ENCODE measurements at regions not wholly inside any gene's neighbourhood (a gene's known extent, or its start where the extent isn't known, plus 50 kb on each side); places are given as distances from the start of the nearest gene placed in this dataset.

- H3K36me3 ChIP-seq (ENCODE audit: control insufficient read depth in 2 of 3, insufficient read depth in 3 of 3, low read length in 3 of 3) = no peaks in the 10 kb centered on the region
- intact Hi-C loops (cut with DNase I) = no loop called here
- no peak for TF ChIP-seq CTCF (IDR thresholded peaks at IDR 0.05; ENCODE audit: borderline replicate concordance, extremely low read depth, insufficient read depth)
- no peak overlapping the region for H3K4me3 ChIP-seq (ENCODE audit: low read length in 3 of 3)
- no peak overlapping the region for H3K9ac ChIP-seq (ENCODE audit: low read length in 3 of 3)
- no peaks in the 10 kb centered on the region for H3K27me3 ChIP-seq (ENCODE audit: control insufficient read depth, insufficient read depth, low read length)
- H3K9me3 ChIP-seq (ENCODE audit: control insufficient read depth in 2 of 3, insufficient read depth in 1 of 3, low read length in 3 of 3) = no peaks in the 10 kb centered on the region
- no peak overlapping the region for H3K27ac ChIP-seq (ENCODE audit: low read depth in 2 of 2, low read length in 2 of 2)
- DNase-seq (no peak), FAIRE-seq (no peak)
- no peaks in the 10 kb centered on the region for H3K4me1 ChIP-seq (ENCODE audit: control insufficient read depth in 2 of 3, insufficient read depth in 2 of 3, low read depth in 1 of 3, low read length in 3 of 3)
These were observed 183.2 kb upstream of the DACH1 start for GRCh38 chr13:72050251-72050650.

GRCh38 chr13:72043366-72043765, 176.4 kb upstream of the DACH1 start:
- Histone ChIP-seq H3K4me1 (ENCODE audit: control insufficient read depth in 2 of 3, insufficient read depth in 2 of 3, low read depth in 1 of 3, low read length in 3 of 3) (no peaks in the 10 kb centered on the region), H3K9ac (ENCODE audit: low read length in 3 of 3) (no peak overlapping the region), H3K27ac (ENCODE audit: low read depth in 2 of 2, low read length in 2 of 2) (no peak overlapping the region), H3K4me3 (ENCODE audit: low read length in 3 of 3) (no peak overlapping the region), H3K9me3 (ENCODE audit: control insufficient read depth in 2 of 3, insufficient read depth in 1 of 3, low read length in 3 of 3) (no peaks in the 10 kb centered on the region), H3K36me3 (ENCODE audit: control insufficient read depth in 2 of 3, insufficient read depth in 3 of 3, low read length in 3 of 3) (no peaks in the 10 kb centered on the region), H3K27me3 (ENCODE audit: control insufficient read depth, insufficient read depth, low read length) (no peaks in the 10 kb centered on the region)
- TF ChIP-seq CTCF (IDR thresholded peaks at IDR 0.05; ENCODE audit: borderline replicate concordance, extremely low read depth, insufficient read depth) = no peak
- DNase-seq (no peak), FAIRE-seq (no peak)
- intact Hi-C loops (cut with DNase I) = no loop called here

GRCh38 chr13:72041165-72041564, 174.2 kb upstream of the DACH1 start:
- no peak for TF ChIP-seq CTCF (IDR thresholded peaks at IDR 0.05; ENCODE audit: borderline replicate concordance, extremely low read depth, insufficient read depth)
- H3K36me3 ChIP-seq (ENCODE audit: control insufficient read depth in 2 of 3, insufficient read depth in 3 of 3, low read length in 3 of 3) = no peaks in the 10 kb centered on the region
- H3K4me1 ChIP-seq (ENCODE audit: control insufficient read depth in 2 of 3, insufficient read depth in 2 of 3, low read depth in 1 of 3, low read length in 3 of 3) = no peaks in the 10 kb centered on the region
- intact Hi-C loops (cut with DNase I) = no loop called here
- no peak overlapping the region for H3K9ac ChIP-seq (ENCODE audit: low read length in 3 of 3)
- no peak for FAIRE-seq
- no peak overlapping the region for H3K27ac ChIP-seq (ENCODE audit: low read depth in 2 of 2, low read length in 2 of 2)
- no peaks in the 10 kb centered on the region for H3K27me3 ChIP-seq (ENCODE audit: control insufficient read depth, insufficient read depth, low read length)
- DNase-seq = no peak
- H3K4me3 ChIP-seq (ENCODE audit: low read length in 3 of 3) = no peak overlapping the region
- no peaks in the 10 kb centered on the region for H3K9me3 ChIP-seq (ENCODE audit: control insufficient read depth in 2 of 3, insufficient read depth in 1 of 3, low read length in 3 of 3)

GRCh38 chr13:72039126-72039525, 172.1 kb upstream of the DACH1 start:
- Histone ChIP-seq H3K27me3 (ENCODE audit: control insufficient read depth, insufficient read depth, low read length) (no peaks in the 10 kb centered on the region), H3K9ac (ENCODE audit: low read length in 3 of 3) (no peak overlapping the region), H3K36me3 (ENCODE audit: control insufficient read depth in 2 of 3, insufficient read depth in 3 of 3, low read length in 3 of 3) (no peaks in the 10 kb centered on the region), H3K9me3 (ENCODE audit: control insufficient read depth in 2 of 3, insufficient read depth in 1 of 3, low read length in 3 of 3) (no peaks in the 10 kb centered on the region), H3K4me3 (ENCODE audit: low read length in 3 of 3) (no peak overlapping the region), H3K27ac (ENCODE audit: low read depth in 2 of 2, low read length in 2 of 2) (no peak overlapping the region), H3K4me1 (ENCODE audit: control insufficient read depth in 2 of 3, insufficient read depth in 2 of 3, low read depth in 1 of 3, low read length in 3 of 3) (no peaks in the 10 kb centered on the region)
- DNase-seq = no peak
- no peak for TF ChIP-seq CTCF (IDR thresholded peaks at IDR 0.05; ENCODE audit: borderline replicate concordance, extremely low read depth, insufficient read depth)
- intact Hi-C loops (cut with DNase I) = no loop called here
- FAIRE-seq = no peak

All from kidney (tissue), 13 donors.